Muscle layer of colon (tissue), 2 donors: ENCODE measurements at regions not wholly inside any gene's neighbourhood (a gene's known extent, or its start where the extent isn't known, plus 50 kb on each side); places are given as distances from the start of the nearest gene placed in this dataset.

ENCODE experiments used
- H3K27ac ChIP-seq: one replicate; pipeline ENCODE4 v1.7.0; 2013; ENCODE audit warnings: low read depth, mild to moderate bottlenecking, low read length, moderate library complexity
- H3K27me3 ChIP-seq, 2 donors: one replicate each; pipeline ENCODE4 v1.7.0; 2013; ENCODE audit warnings: low read length in 2 of 2, mild to moderate bottlenecking in 2 of 2; ENCODE audit not compliant: insufficient read depth in 2 of 2, control insufficient read depth in 1 of 2
- H3K36me3 ChIP-seq: one replicate; pipeline ENCODE4 v1.7.0; 2013; ENCODE audit warnings: mild to moderate bottlenecking, low read length; ENCODE audit not compliant: insufficient read depth
- H3K4me1 ChIP-seq: one replicate; pipeline ENCODE4 v1.7.0; 2013; ENCODE audit warnings: mild to moderate bottlenecking, low read length; ENCODE audit not compliant: insufficient read depth
- H3K4me3 ChIP-seq, 2 donors: one replicate each; pipeline ENCODE4 v1.7.0; 2013; ENCODE audit warnings: low read length in 2 of 2, low read depth in 1 of 2, mild to moderate bottlenecking in 1 of 2, moderate library complexity in 1 of 2
- H3K9ac ChIP-seq: one replicate; pipeline ENCODE4 v1.7.0; 2013; ENCODE audit warnings: low read length
- H3K9me3 ChIP-seq: one replicate; pipeline ENCODE4 v1.7.0; 2013; ENCODE audit warnings: mild to moderate bottlenecking, low read length
- donor health status: abdominal sarcoma.
- donor health status: Adenocarcinoma of cecum.

- Histone ChIP-seq H3K9ac (no peak overlapping the region), H3K9me3 (no peaks in the 10 kb centered on the region), H3K27ac (no peak overlapping the region), H3K4me1 (peaks cover 11% of the 10 kb centered on the region), H3K36me3 (no peaks in the 10 kb centered on the region), H3K4me3 (no peak overlapping the region), H3K27me3 (no peaks in the 10 kb centered on the region)
These were observed 170.7 kb upstream of the EEA1 start for GRCh38 chr12:93099792-93100191.

DNA sequence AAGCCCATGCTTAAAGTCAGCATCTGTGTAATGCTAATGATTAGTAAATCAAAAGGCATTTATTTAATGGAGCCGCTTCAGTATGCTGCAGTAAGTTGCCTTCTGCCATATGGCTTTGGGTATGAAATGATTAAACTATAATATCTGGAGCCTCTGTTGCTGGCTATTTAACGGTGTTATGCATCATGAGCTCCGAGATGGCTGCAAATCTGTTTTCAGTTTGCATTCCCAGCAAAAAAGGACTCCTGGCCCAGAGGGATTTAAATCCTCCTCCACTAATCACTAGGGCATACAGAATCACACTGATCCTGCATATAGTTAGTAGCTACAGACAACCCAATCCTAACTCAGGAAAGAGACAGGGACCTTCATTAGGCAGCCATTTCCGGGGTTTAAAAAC is 171.5 kb upstream of the EEA1 start:
- no peaks in the 10 kb centered on the region for H3K36me3 ChIP-seq
- no peak overlapping the region for H3K9ac ChIP-seq
- H3K27me3 ChIP-seq: no peaks in the 10 kb centered on the region
- no peak overlapping the region for H3K27ac ChIP-seq
- no peaks in the 10 kb centered on the region for H3K9me3 ChIP-seq
- no peak overlapping the region for H3K4me3 ChIP-seq
- H3K4me1 ChIP-seq: peaks cover 11% of the 10 kb centered on the region

GRCh38 chr12:93101367-93101766 is 172.3 kb upstream of the EEA1 start:
- no peak overlapping the region for H3K27ac ChIP-seq
- H3K9ac ChIP-seq: no peak overlapping the region
- H3K4me3 ChIP-seq: no peak overlapping the region
- no peaks in the 10 kb centered on the region for H3K9me3 ChIP-seq
- no peaks in the 10 kb centered on the region for H3K36me3 ChIP-seq
- no peaks in the 10 kb centered on the region for H3K27me3 ChIP-seq
- H3K4me1 ChIP-seq: peaks cover 11% of the 10 kb centered on the region

- peak overlapping the region; percentile 16 for H3K27ac ChIP-seq
- no peaks in the 10 kb centered on the region for H3K27me3 ChIP-seq
- no peak overlapping the region for H3K9ac ChIP-seq
- peaks cover 13% of the 10 kb centered on the region for H3K4me1 ChIP-seq
- no peaks in the 10 kb centered on the region for H3K9me3 ChIP-seq
- H3K36me3 ChIP-seq: no peaks in the 10 kb centered on the region
- H3K4me3 ChIP-seq: no peak overlapping the region
These were observed 173.2 kb upstream of the EEA1 start for GRCh38 chr12:93102312-93102711.

DNA sequence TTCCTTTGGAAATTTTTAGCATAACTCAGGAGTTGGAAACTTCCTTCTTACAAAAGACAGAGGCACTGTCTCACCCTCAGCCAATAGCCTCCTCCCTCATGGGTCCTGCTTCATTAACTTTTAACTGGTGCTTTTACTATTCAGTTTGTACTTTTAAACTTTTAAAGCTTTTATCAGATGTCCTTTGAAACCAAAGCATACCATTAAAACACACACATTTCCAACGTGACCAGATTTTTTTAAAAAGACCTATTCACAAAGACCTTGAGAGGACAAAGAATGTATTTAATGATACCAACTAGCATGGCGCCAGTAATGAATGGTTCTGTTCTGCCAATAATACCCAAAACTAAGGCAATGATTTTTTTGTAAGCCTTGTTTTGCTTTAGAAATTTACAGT is 173.6 kb upstream of the EEA1 start:
- Histone ChIP-seq H3K36me3 (no peaks in the 10 kb centered on the region), H3K4me1 (peaks cover 17% of the 10 kb centered on the region), H3K4me3 (no peak overlapping the region), H3K27me3 (no peaks in the 10 kb centered on the region), H3K27ac (peak overlapping the region; percentile 16), H3K9me3 (no peaks in the 10 kb centered on the region), H3K9ac (no peak overlapping the region)

DNA sequence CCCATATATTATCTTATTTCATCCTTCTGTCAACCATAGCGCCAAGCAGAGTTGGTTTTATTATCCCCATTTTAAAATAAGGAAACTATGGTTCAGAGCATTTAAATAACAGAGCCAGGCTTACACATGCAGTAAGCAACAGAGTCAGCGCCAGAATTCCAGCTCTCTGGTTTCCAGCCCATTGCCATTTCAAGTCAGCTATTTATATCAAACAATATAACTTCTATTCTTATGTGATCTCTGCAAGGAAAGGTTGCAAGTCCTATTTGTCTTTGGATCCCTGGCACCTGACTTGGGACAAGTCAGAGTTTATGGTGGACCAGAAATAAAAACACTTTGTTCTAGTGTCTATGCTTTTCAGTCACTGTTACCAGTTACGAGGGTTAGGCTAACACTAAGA is 174.1 kb upstream of the EEA1 start:
- H3K9me3 ChIP-seq: no peaks in the 10 kb centered on the region
- no peaks in the 10 kb centered on the region for H3K36me3 ChIP-seq
- peak overlapping the region; percentile 16 for H3K27ac ChIP-seq
- no peaks in the 10 kb centered on the region for H3K27me3 ChIP-seq
- H3K9ac ChIP-seq: no peak overlapping the region
- H3K4me3 ChIP-seq: no peak overlapping the region
- peaks cover 21% of the 10 kb centered on the region for H3K4me1 ChIP-seq

DNA sequence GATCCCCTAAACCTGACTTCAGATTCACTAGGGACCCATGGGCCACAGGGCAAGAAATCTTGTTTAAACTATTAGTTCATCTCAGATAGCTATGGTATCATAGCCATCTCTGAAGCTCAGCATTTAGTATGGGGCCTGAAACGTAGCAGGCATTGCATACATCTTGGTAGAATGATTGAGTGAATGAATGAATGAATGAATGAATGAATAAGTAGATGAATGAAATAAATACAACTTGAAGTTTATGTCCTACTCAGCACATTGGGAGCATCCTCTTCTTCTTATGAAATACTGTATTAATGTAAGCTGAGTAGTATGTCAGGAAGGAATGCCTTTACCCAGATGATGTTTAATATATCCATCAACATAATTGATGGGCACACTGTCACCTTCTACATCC is 175.4 kb upstream of the EEA1 start:
- H3K9me3 ChIP-seq: no peaks in the 10 kb centered on the region
- no peak overlapping the region for H3K27ac ChIP-seq
- no peaks in the 10 kb centered on the region for H3K36me3 ChIP-seq
- H3K9ac ChIP-seq: no peak overlapping the region
- no peaks in the 10 kb centered on the region for H3K27me3 ChIP-seq
- H3K4me1 ChIP-seq: peaks cover 35% of the 10 kb centered on the region
- H3K4me3 ChIP-seq: no peak overlapping the region

GRCh38 chr12:93106910-93107309 is 177.8 kb upstream of the EEA1 start:
- Histone ChIP-seq H3K27ac (no peak overlapping the region), H3K36me3 (no peaks in the 10 kb centered on the region), H3K4me1 (peaks cover 37% of the 10 kb centered on the region), H3K27me3 (no peaks in the 10 kb centered on the region), H3K9me3 (no peaks in the 10 kb centered on the region), H3K9ac (no peak overlapping the region), H3K4me3 (no peak overlapping the region)

DNA sequence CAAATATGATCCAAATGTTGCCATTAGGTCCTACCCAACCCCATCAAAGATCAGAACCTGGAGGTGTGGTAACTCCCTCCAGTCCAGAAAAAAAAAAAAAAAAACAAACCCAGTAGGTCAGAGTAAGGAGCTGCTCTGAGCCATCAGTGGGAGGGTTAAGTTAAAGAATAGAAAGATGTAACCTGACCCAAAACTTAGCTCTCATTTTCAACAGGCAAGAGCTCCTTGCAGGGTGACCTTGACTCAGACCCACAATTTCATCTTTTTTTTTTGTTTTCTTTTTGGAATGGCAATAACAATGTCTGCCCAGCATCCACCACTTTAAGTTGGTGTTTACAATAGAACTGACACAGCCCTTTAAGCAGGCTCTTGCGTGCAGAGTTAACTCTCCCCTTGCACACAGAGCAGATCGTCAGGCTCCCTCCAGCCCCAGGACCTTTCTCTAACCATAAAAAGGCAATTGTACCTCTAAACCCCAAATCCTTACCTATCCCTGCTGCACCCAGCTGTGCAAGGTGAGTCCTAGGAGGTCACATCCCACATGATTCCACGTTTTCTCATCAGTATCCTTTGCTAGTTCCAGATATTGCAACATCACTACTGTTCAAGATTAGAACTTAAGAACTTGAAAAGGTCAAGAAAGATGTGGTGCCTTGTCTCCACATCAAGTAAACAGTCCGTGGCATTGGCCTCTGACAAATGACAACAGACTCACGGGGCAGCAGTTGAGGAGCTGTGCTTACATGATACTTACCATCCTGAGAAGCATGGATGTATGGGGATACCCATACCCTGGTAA is 178.6 kb upstream of the EEA1 start:
- H3K27me3 ChIP-seq: no peaks in the 10 kb centered on the region
- no peak overlapping the region for H3K27ac ChIP-seq
- no peaks in the 10 kb centered on the region for H3K9me3 ChIP-seq
- H3K4me3 ChIP-seq: no peak overlapping the region
- H3K9ac ChIP-seq: no peak overlapping the region
- H3K4me1 ChIP-seq: peaks cover 31% of the 10 kb centered on the region
- H3K36me3 ChIP-seq: no peaks in the 10 kb centered on the region

DNA sequence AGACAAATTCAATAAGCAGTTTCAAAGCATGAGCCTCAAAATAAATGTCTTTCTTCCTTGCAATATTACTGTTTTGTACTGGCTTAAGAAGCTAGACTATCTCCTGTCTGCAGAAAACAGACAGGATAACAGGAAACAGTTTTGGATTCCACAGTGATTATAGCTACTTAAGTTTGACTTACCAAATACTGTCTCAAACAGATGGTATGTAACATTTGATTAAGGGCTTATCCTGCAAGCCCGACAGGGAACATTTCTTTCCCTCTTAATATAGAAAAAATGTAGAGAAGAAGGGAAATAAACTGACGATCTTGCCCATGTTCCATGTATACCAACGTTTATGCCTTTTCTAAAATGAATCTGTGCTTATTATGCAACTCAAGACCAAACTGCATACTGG is 179.9 kb upstream of the EEA1 start:
- Histone ChIP-seq H3K9ac (no peak overlapping the region), H3K4me3 (no peak overlapping the region), H3K36me3 (no peaks in the 10 kb centered on the region), H3K27ac (peak overlapping the region; percentile 12), H3K9me3 (no peaks in the 10 kb centered on the region), H3K27me3 (no peaks in the 10 kb centered on the region), H3K4me1 (peaks cover 41% of the 10 kb centered on the region)

- Histone ChIP-seq H3K9ac (no peak overlapping the region), H3K36me3 (no peaks in the 10 kb centered on the region), H3K4me3 (no peak overlapping the region), H3K27me3 (no peaks in the 10 kb centered on the region), H3K9me3 (no peaks in the 10 kb centered on the region), H3K27ac (peak overlapping the region; percentile 12), H3K4me1 (peaks cover 45% of the 10 kb centered on the region)
These were observed 180.6 kb upstream of the EEA1 start for GRCh38 chr12:93109551-93110203.

DNA sequence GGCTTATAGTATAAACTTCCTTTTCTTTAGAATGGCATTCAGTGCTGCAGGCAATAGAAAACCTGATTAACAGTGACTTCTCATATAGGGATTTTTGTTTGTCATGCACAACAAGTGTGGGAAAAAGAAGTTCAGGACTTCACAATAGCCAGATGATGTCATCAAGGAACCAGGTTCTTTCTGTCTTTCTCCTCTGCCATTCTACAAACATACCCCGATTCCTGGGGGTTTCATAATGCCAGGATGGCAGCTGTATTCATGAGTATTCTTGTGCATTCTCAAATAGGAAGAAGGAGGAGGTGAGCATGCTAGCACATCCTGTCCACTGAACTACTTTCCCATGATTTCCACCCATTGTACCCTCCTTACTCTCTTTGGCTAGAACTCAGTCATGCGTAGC is 182.7 kb upstream of the EEA1 start:
- Histone ChIP-seq H3K9me3 (no peaks in the 10 kb centered on the region), H3K9ac (no peak overlapping the region), H3K27me3 (no peaks in the 10 kb centered on the region), H3K4me3 (no peak overlapping the region), H3K27ac (no peak overlapping the region), H3K36me3 (no peaks in the 10 kb centered on the region), H3K4me1 (peaks cover 59% of the 10 kb centered on the region)
